ENCODE measurements at regions not wholly inside any gene's neighbourhood (a gene's known extent, or its start where the extent isn't known, plus 50 kb on each side); places are given as distances from the start of the nearest gene placed in this dataset.

DNA sequence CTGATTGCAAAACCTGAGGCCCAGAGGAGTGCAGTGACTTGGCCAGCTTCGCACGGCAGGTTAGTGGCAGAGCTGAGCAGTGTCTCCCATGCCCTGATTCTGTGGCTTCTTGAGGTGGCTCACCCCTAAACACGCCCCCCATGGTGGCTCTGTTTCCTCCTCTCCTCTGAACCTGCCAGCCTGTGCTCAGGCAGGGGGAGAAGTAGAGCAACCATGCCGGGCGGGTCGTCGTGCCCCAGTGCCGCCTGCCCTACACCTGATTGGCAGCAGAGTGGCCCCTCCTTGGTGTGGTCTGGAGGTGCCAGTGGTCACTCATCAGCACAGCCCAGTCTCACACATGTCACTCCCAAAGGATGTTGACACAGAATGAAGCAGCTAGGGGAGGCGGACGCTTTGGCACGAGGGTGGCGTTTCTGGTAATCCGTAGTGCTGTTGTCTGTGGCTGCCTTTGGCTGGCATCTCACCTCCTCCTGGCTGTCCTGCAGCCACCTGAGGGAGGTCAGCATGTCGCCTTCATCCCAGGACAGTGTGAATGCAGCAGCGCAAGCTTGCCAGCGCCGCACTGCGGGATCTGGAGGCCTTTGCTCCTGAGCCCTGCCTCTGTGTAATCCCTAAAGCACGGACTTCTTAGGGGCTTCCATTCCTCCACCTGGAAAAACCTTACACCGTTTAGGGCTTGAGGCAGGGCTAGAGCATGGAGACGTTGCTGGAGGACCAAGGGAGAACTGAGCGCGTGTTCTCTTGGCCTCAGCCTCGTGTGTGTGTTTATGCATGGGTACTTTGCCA, 294.7 kb downstream of the SEC14L1 start:
- DNase-seq = no peak

GRCh38 chr17:77436058-77436442, 295.3 kb downstream of the SEC14L1 start:
- DNase-seq = peak; percentile 91

DNA sequence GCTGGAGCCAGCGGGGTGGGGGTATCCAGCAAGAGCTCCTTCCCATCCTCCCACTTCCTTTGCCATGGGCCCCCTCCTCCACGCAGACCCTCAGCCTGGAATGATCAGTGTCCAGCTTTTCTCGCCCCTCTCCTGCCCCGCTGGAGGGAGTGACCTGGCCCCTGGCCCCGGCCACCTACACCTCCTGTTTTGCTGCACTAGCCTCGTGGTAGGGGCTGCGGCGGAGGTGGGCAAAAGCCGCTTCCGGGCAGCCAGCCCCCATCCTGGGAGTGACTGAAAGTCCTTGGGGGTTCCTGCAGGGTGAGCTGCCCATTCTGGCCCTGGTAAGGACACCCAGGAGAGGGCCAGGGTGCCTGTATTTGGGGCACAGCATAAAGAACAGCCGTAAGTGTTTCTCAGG, 295.7 kb downstream of the SEC14L1 start:
- no peak for DNase-seq

DNA sequence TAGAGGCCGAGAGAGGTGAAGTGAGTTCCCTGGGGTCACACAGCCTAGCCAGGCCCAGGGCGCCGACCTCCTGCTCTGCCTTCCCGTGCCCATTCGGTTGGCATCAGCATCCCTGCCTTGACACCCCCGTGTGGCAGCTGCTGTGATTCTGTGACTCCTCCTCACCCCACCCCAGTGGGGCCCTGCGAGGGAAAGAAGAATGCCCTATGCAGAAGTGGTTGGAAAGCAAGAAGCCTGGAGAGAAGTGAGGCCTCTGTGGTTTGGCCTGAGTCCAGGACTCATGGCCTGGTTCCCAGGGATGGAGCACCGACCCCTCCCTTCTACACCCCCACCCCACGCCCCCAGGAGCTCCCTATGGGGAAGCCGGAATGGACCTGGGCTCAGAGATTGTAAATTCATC, 296.2 kb downstream of the SEC14L1 start:
- peak; percentile 91 for DNase-seq

- no peak for DNase-seq
Measured at GRCh38 chr17:77437747-77438146, 297.0 kb downstream of the SEC14L1 start.

DNA sequence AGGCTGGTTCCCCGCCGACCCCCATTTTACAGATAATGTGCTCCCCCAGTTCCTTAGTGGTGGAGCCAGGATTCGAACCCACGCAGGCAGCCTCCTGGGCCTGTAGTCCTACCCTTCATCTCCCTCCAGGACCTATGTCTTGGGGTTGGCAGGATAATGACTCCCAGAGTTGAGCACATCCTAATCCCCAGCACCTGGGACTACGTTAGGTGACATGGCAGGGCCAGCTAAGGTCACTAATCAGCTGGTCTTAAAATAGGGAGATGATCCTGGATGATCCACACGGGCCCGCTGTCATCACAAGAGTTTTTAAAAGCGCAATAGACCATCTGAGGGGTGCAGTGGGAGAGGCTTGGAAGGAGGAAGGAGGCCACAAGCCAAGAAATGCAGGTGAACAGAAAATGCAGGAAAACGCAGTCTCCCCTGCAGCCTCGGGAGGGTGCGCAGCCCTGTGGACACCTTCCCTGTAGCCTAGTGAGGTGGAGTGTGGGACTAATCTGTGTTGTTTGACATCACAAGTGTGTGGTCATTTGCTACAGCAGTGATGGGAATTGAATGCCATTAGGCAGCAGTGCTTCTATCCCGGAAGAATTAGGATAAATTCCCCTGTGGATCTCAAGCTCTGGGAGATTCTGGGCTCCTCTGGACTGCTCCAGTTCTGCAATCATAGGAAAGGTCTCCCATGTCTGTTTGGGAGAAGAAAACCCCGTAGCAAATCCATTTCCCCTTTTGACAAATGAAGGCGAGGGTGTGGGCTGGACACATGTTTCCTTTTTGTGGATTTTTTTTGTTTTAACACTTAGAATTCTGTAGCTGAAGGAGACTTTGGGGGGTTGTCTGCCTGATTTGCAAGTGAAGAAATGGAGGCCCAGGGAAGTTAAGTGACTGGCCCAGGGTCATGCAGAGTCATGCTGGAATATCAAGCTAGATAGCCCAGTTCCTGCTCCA, 297.7 kb downstream of the SEC14L1 start:
- DNase-seq = no peak

GRCh38 chr17:77439189-77440018, 298.6 kb downstream of the SEC14L1 start:
- no peak for DNase-seq

GRCh38 chr17:77440560-77440981, 299.8 kb downstream of the SEC14L1 start:
- no peak for DNase-seq

GRCh38 chr17:77441130-77441920, 300.6 kb downstream of the SEC14L1 start:
- no peak for DNase-seq

DNA sequence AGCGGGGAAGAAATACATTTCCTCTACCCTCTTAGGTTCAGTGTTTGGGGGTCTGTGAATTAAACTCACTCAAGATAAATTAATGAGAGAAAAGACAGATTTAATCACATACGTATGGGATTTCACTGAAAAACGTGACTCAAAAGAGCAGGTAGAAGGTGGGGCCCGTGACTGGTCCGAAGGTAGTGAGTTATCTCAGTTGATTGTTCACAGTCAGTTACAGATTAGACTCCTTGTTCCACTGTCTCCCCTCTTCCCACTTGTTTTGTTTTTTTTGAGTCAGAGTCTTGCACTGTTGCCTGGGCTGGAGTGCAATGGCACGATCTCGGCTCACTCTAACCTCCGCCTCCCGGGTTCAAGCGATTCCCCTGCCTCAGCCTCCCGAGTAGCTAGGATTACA, 301.2 kb downstream of the SEC14L1 start:
- no peak for DNase-seq

DNA sequence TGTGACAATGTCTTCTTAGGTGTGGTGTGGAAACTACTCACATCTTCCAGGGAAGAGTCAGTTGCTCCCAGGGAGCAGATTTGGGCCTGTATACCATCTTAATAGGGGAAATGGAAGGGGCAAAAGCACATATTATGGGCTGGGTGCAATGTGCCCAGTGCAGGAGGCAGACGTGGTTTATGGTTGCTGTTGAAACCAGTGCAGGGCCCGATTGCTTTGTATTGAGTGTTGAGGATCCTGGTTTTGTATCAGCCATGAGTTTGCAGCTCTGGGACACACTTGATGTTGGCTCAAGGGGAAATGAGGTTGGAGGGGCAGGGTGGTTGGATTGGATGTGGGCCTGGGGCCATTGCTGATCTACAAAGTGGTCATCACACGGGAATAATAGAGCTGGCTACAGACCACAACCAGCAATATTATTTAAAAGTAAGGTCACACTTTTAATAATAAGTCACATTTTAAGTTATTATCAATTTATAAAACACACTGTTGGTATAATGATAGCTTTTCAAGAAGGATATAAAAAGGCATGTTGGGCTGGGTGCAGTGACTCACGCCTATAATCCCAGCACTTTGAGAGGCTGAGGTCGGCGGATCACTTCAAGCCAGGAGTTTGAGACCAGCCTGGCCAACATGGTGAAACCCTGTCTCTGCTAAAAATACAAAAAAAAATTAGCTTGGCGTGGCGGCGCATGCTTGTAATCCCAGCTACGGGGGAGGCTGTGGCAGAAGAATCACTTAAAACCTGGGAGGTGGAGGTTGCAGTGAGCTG, 302.4 kb downstream of the SEC14L1 start:
- no peak for DNase-seq

- DNase-seq = no peak
Measured at GRCh38 chr17:77443748-77444260, 303.0 kb downstream of the SEC14L1 start.

GRCh38 chr17:77444628-77444983, 303.8 kb downstream of the SEC14L1 start:
- peak; percentile 68 for DNase-seq

DNA sequence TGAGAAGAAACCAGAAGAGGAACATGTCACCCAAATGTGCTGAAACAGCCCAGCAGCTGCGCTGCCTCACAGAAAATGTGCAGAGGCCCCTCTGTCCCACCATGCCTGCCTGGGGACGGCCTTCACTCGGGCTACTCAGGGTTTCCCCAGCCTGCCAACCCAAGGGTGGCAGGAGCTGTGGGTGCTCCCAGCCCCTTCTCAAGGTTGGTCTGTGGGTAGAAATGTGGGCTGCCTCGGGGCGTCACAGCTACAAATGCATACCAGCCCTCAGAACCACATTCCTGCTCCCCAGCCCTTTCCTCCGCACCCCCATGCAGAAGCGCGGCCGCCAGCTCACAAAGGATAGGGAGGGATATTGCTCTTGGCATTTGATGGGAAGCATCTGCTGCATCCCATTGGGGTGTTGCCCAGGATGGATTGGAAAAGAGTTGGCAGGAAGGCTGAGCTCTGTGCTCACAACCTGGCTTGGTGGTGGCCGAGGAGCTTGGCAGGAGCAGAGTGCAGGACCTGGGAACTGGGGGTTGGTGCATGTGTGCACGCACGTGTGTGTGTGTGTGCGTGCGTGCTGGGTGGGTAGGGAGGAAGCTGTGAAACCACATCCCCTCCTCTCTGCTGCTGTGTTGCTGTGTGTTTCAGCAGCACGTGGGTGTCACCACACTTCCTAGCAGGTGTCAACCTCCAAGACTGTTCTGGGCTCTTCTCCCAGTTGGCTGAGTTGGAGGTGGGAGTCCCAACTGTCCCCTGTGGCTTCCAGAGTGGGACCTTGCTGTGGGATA, 304.4 kb downstream of the SEC14L1 start:
- DNase-seq = peak; percentile 83

- no peak for DNase-seq
Measured at GRCh38 chr17:77445760-77446532, 305.2 kb downstream of the SEC14L1 start.

DNA sequence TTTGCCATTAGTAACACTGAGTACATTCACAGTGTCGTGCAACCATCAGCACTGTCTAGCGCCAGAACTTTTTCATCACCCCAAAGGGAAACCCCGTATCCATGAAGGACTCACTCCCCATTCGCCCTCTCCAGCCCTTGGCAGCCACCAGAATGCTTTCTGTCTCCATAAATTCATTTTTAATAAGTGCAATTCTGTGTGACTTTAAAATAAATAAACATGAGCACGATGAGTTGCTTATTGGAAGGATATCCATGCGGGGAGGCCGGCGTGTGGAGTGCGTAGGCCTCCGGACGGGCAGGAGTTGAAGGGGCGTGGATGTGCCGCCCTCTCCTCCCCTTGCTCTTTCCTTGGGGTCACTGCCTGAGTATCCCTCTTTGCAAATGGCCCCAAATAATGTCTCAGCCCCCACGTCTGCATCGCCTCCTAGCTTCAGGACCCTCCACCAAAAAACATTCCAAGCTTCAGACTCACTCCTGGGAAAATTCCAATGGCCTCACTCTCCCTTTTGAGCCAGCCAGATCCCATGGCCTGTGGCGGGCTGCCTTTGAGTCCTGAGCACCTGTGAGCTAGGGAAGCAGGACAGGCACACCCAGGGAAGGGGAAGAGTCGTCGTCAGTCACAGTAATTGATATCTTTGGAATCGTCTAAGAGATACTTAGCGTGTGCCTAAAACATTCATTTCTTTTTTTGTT, 306.3 kb downstream of the SEC14L1 start:
- no peak for DNase-seq

DNA sequence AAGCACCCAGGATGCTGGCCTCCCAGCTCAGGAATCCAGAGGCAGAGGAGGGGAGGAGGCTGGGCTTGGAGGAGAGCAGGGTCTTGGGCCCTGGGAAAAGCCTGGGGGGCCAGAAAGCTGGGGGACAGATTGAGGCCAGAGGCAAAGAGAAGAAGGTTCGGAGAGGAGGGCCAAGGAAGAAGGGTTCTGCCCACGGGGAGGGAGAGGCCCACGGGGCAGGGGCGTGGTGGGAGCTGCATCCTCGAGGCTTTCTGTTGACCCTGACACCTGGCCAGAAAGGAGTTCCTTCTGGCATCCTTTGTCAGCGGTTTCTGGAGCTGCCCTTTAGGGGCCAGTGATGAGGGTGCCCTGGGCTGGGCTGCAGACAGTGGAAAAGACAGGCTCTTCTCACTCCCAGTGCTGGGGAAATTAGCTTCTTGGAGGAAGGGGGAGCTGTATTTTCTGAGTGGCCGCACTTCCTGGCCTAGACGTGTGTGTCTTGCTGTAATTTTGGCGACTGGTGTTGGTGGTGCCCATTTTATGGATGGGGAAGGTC, 308.7 kb downstream of the SEC14L1 start:
- no peak for DNase-seq

GRCh38 chr17:77449908-77450741, 309.4 kb downstream of the SEC14L1 start:
- no peak for DNase-seq

Measured in right hindlimb (tissue), 1 donor.